ENCODE measurements at regions not wholly inside any gene's neighbourhood (a gene's known extent, or its start where the extent isn't known, plus 50 kb on each side); places are given as distances from the start of the nearest gene placed in this dataset.

GRCh38 chr16:73106329-73107034 is 58.6 kb upstream of the ZFHX3 start:
- no peaks in the 10 kb centered on the region for H3K9me2 ChIP-seq
- H2AFZ ChIP-seq (ENCODE audit: low read depth): no peak overlapping the region
- H3K27me3 ChIP-seq (ENCODE audit: insufficient read depth): no peaks in the 10 kb centered on the region
- H3K4me2 ChIP-seq: no peak overlapping the region
- no peaks in the 10 kb centered on the region for H3K36me3 ChIP-seq (replicated peaks in 1 of 2; ENCODE audit: control insufficient read depth in 1 of 2, insufficient read depth in 2 of 2, low read length in 1 of 2)
- no peak overlapping the region for H3K27ac ChIP-seq (ENCODE audit: low read depth in 2 of 2, low read length in 1 of 2)
- H3K9ac ChIP-seq: no peak overlapping the region
- no peaks in the 10 kb centered on the region for H3F3A ChIP-seq (replicated peaks; ENCODE audit: insufficient read depth)
- no peak for DNase-seq
- POLR2A ChIA-PET: no interaction called here
- H4K20me1 ChIP-seq (ENCODE audit: insufficient read depth): no peaks in the 10 kb centered on the region
- H3K4me3 ChIP-seq (ENCODE audit: low read depth in 2 of 2, low read length in 1 of 2): no peak overlapping the region
- H3K9me3 ChIP-seq: no peaks in the 10 kb centered on the region
- no peaks in the 10 kb centered on the region for H3K4me1 ChIP-seq (ENCODE audit: control insufficient read depth in 1 of 2, insufficient read depth in 2 of 2, low read depth in 1 of 2, low read length in 1 of 2)
- CTCF ChIA-PET: interaction anchor here (0.8 kb wide), 1 partner anchor 14 kb away, joined by 3 read pairs; no protein-coding TSS in a partner anchor
- H3K79me2 ChIP-seq (ENCODE audit: insufficient read depth): no peaks in the 10 kb centered on the region
- 69% methylated on average over 6 of the region's 6 CpGs for WGBS (ENCODE audit: low lambda C conversion rate)
- TF ChIP-seq TEAD4 (IDR thresholded peaks at IDR 0.05; ENCODE audit: borderline replicate concordance, insufficient read depth) (no peak), EP300 (IDR thresholded peaks at IDR 0.05; ENCODE audit: borderline replicate concordance in 1 of 2, low read depth in 1 of 2, low read length in 1 of 2) (no peak), IRF3 (IDR thresholded peaks at IDR 0.05; ENCODE audit: low read depth, low read length) (no peak), SIN3A (IDR thresholded peaks at IDR 0.05; ENCODE audit: borderline replicate concordance, low read depth, low read length) (no peak), RXRA (IDR thresholded peaks at IDR 0.05; ENCODE audit: borderline replicate concordance, low read depth) (no peak), MAX (IDR thresholded peaks at IDR 0.05; ENCODE audit: low read depth) (no peak), FOXJ3 (CRISPR knock-in tag; IDR thresholded peaks at IDR 0.05) (no peak), ZBTB33 (IDR thresholded peaks at IDR 0.05; ENCODE audit: borderline replicate concordance, low read depth) (no peak), POLR2AphosphoS5 (IDR thresholded peaks at IDR 0.05; ENCODE audit: low read depth, low read length) (no peak), SMC3 (IDR thresholded peaks at IDR 0.05; ENCODE audit: low read depth, low read length) (no peak), CTCF (IDR thresholded peaks at IDR 0.05) (no peak), YY1 (IDR thresholded peaks at IDR 0.05; ENCODE audit: low read depth) (no peak), NRF1 (IDR thresholded peaks at IDR 0.05; ENCODE audit: low read depth, low read length) (no peak), NFIC (IDR thresholded peaks at IDR 0.05; ENCODE audit: borderline replicate concordance) (no peak), RFX5 (IDR thresholded peaks at IDR 0.05; ENCODE audit: low read length) (no peak), GABPA (IDR thresholded peaks at IDR 0.05; ENCODE audit: low read depth) (no peak), FOXM1 (IDR thresholded peaks at IDR 0.05; ENCODE audit: low read depth) (no peak), ELF1 (IDR thresholded peaks at IDR 0.05) (no peak), RAD21 (IDR thresholded peaks at IDR 0.05; ENCODE audit: low read length) (no peak)

Data from SK-N-SH (cell line).